Retinal pigment epithelial cell (primary cell): ENCODE measurements at regions not wholly inside any gene's neighbourhood (a gene's known extent, or its start where the extent isn't known, plus 50 kb on each side); places are given as distances from the start of the nearest gene placed in this dataset.

Experiments
- DNase-seq: peaks from one replicate; pipeline ENCODE4 v3.0.0-alpha.2; 2010; ENCODE audit warnings: low read depth
- H3K4me3 ChIP-seq: 2 replicates; pipeline ENCODE4 v1.5.1; 2011; ENCODE audit warnings: mild to moderate bottlenecking, low read length, control low read depth, moderate library complexity
- CTCF ChIP-seq: conservative IDR thresholded peaks from 2 replicates; pipeline ENCODE4 v1.5.1; 2011; ENCODE audit warnings: low read depth, low read length, control low read depth, inconsistent platforms

DNA sequence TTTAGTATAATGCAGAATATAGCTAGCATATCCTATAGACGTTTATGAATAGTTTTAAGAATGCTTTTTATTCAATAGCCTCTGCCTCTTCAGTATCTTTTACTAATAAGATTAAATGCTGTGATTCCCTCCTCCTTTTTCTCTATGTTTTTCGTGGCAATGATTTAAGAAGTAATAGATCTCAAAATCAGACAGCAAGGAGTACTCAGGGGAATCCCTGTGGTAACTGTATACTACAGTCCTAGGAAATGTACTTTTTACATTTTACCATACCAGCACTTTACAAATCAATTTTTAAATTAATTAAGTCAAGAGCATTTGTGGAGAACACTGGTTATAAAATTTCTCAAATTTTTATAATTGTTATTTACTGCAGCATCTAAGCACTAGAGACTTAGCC lies 240.6 kb upstream of the CAND1 start:
- no peak for DNase-seq
- H3K4me3 ChIP-seq = no peak overlapping the region
- no peak for TF ChIP-seq CTCF

DNA sequence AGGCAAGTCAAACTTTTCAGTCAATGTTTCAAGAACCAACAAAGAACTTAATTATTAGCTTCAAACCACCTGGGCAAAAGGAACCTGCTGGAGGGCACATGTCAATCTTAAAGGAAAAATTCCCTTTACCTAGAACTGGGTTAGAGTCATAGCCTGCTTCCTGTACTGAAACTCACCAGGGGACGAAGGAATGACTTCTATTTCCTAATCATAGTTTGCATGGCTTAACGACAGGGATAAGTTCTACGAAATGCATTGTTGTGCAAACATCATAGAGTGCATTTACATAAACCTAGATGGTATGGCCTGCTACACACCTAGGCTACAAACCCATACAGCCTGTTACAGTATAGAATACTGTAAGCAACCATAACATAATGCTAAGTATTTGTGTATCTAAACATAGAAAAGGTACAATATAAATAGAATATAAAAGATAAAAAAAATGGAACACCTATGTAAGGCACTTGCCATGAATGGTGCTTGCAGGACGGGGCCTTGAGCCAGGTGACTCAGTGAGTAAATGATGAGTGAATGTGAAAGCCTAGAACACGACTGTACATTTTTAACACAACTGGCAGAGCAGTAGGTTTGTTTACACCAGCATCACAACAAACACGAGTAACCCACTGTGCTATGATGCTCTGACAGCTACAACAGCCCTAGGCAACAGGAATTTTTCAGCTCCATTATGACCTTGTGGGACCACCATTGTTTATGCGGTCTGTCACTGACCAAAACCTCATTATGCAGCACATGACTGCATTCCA lies 234.9 kb upstream of the CAND1 start:
- TF ChIP-seq CTCF = no peak
- DNase-seq = peak; percentile 53
- no peak overlapping the region for H3K4me3 ChIP-seq

- no peak for TF ChIP-seq CTCF
- no peak overlapping the region for H3K4me3 ChIP-seq
- DNase-seq = no peak
Measured at GRCh38 chr12:67035121-67035520, 234.0 kb upstream of the CAND1 start.

DNA sequence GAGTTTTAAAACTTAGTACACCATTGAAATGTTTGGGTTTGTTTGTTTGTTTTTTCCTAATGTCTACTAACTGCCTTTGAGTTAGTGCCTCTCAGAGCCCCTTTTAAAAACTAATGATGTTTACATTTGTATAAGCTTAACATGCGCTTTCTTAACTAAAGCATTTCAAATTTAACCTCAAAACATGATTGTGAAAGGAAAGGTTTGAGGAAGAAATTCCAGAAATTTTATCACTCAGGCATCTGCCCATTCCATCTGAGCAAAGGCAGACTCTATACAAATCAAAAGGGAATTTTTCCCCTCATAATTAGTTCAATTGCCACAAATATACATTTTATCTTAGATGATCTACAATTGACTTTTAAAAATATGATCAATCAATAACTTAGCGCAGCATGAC lies 230.7 kb upstream of the CAND1 start:
- no peak overlapping the region for H3K4me3 ChIP-seq
- no peak for DNase-seq
- no peak for TF ChIP-seq CTCF

DNA sequence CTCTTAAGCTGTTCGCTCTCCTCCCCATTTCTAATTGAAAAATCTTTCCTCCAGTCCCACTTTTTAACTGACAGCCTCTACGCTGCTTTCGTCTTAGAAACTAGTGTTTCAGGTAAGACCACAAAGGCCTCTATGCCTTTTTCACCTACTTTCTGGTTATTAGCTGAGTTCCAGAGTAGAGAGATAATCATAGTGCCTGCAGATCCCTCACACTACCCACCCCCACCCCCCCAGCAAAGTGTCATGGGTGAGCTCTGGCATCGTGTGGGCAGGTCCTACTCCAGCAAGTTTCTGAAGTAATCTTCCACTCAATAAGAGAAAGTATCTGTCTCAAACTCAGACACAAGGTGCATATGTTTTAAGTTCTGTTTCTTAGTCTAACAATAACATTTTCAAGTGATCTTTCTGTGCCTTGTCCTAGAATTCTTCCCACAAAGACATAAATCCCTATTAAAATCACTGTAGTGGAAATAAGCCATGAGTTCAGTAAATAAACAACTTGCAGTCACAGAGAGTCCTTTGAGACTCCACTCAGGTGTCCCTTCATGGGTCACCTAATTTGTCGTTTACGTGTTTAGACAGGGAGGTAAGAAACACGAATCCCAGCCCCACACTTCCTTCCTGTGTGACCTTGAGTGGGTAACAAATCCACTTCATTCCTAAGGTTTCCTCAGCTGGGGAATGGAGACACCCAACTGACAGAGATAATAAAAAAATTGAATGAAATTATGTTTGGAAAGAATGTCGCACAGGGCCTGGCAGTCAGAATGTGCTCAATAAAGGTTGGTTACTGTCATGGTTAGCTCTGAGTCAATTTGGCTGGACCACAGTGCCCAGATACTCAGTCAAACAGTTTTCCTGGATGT lies 228.9 kb upstream of the CAND1 start:
- H3K4me3 ChIP-seq = no peak overlapping the region
- DNase-seq = no peak
- TF ChIP-seq CTCF = no peak

- no peak overlapping the region for H3K4me3 ChIP-seq
- no peak for DNase-seq
- TF ChIP-seq CTCF = no peak
Measured at GRCh38 chr12:67040861-67041137, 228.4 kb upstream of the CAND1 start.

- no peak for TF ChIP-seq CTCF
- H3K4me3 ChIP-seq = no peak overlapping the region
- peak; percentile 70 for DNase-seq
Measured at GRCh38 chr12:67042697-67043131, 226.4 kb upstream of the CAND1 start.
